Right lobe of liver (tissue), 4 donors: ENCODE measurements at regions not wholly inside any gene's neighbourhood (a gene's known extent, or its start where the extent isn't known, plus 50 kb on each side); places are given as distances from the start of the nearest gene placed in this dataset.

Experiments
- POLR2A ChIP-seq: fragments of 450-650 bp; IDR thresholded peaks from one replicate; pipeline ENCODE4 v1.6.1; 2017; ENCODE audit warnings: antibody characterized with exemption, mild to moderate bottlenecking
- TF ChIP-seq, protein P1 (sequence below), 4 donors: fragments of 200-600 bp in 3 of 4; fragments of 450-650 bp in 1 of 4; IDR thresholded peaks; one replicate each; pipeline versions ENCODE4 v1.5.1 to v1.8.0; 2016 to 2022; ENCODE audit warnings: antibody characterized with exemption in 4 of 4, mild to moderate bottlenecking in 2 of 4
- donor health status: DM: no; HTN: no; CAD: no.
- donor health status: DM: no; HTN: no; CAD: no.
- donor health status: DM: no; HTN: yes; CAD: no.

DNA sequence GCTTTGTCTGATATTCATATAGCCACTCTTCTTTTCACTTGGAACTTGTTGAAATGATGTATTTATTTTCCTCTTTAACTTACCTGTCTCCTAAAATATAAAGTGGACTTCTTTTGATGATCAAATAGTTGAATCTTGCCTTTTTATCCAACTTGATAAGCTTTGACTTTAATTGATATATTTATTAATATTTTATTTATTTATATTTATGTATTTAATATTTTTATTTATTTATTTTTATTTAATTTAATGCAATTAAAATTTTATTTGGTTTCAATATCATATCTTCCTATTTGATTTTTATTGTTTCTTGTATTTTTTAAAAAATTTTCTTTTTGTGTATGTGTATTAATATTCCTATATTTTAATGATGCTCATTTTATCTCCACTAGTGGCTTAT lies 555.1 kb upstream of the EPHA6 start:
- TF ChIP-seq, protein P1, sequence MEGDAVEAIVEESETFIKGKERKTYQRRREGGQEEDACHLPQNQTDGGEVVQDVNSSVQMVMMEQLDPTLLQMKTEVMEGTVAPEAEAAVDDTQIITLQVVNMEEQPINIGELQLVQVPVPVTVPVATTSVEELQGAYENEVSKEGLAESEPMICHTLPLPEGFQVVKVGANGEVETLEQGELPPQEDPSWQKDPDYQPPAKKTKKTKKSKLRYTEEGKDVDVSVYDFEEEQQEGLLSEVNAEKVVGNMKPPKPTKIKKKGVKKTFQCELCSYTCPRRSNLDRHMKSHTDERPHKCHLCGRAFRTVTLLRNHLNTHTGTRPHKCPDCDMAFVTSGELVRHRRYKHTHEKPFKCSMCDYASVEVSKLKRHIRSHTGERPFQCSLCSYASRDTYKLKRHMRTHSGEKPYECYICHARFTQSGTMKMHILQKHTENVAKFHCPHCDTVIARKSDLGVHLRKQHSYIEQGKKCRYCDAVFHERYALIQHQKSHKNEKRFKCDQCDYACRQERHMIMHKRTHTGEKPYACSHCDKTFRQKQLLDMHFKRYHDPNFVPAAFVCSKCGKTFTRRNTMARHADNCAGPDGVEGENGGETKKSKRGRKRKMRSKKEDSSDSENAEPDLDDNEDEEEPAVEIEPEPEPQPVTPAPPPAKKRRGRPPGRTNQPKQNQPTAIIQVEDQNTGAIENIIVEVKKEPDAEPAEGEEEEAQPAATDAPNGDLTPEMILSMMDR (IDR thresholded peaks at IDR 0.05) = no peak
- TF ChIP-seq POLR2A = no peak
